Raji (cell line): ENCODE measurements at regions not wholly inside any gene's neighbourhood (a gene's known extent, or its start where the extent isn't known, plus 50 kb on each side); places are given as distances from the start of the nearest gene placed in this dataset.

Experiments
- POLR2A ChIP-seq: IDR thresholded peaks from 2 replicates; pipeline ENCODE4 v1.6.1; 2011; ENCODE audit warnings: low read depth, low read length, control low read depth; ENCODE audit not compliant: insufficient read depth

- TF ChIP-seq POLR2A, result no peak
These were observed 106.6 kb upstream of the ID2 start for GRCh38 chr2:8575038-8575833.

- TF ChIP-seq POLR2A, result no peak
These were observed 105.9 kb upstream of the ID2 start for GRCh38 chr2:8575834-8576423.

- peak; percentile 49; the same call in 1 of the 2 replicates for TF ChIP-seq POLR2A
These were observed 105.2 kb upstream of the ID2 start for GRCh38 chr2:8576525-8577167.

- no peak for TF ChIP-seq POLR2A
These were observed 104.3 kb upstream of the ID2 start for GRCh38 chr2:8577573-8577972.

GRCh38 chr2:8578335-8579244 is 103.3 kb upstream of the ID2 start:
- no peak for TF ChIP-seq POLR2A

GRCh38 chr2:8579485-8580085 is 102.3 kb upstream of the ID2 start:
- TF ChIP-seq POLR2A, result no peak

- no peak for TF ChIP-seq POLR2A
These were observed 101.3 kb upstream of the ID2 start for GRCh38 chr2:8580316-8581233.

GRCh38 chr2:8581234-8581561 is 100.7 kb upstream of the ID2 start:
- no peak for TF ChIP-seq POLR2A

GRCh38 chr2:8581601-8582041 is 100.2 kb upstream of the ID2 start:
- no peak for TF ChIP-seq POLR2A

GRCh38 chr2:8582191-8582590 is 99.7 kb upstream of the ID2 start:
- TF ChIP-seq POLR2A, result no peak

- no peak for TF ChIP-seq POLR2A
These were observed 99.0 kb upstream of the ID2 start for GRCh38 chr2:8582651-8583399.

- TF ChIP-seq POLR2A, result peak; percentile 74
These were observed 98.3 kb upstream of the ID2 start for GRCh38 chr2:8583400-8584173.
